H1 (cell line): ENCODE measurements at regions not wholly inside any gene's neighbourhood (a gene's known extent, or its start where the extent isn't known, plus 50 kb on each side); places are given as distances from the start of the nearest gene placed in this dataset.

Source experiments
- CTCF ChIA-PET: fragments of 300-600 bp; sonication (Branson Sonifier 250); formaldehyde crosslinking; loops from one replicate; lab custom pipeline; 2021; ENCODE audit not compliant: partially characterized antibody; lab: Charles Lee
- POLR2A ChIA-PET: fragments of 300-600 bp; sonication (Branson Sonifier 250); formaldehyde crosslinking; loops from one replicate; lab custom pipeline; 2021; ENCODE audit warnings: inconsistent platforms; ENCODE audit not compliant: partially characterized antibody; lab: Charles Lee
- DNase-seq, 2 experiments: peaks; one replicate each; pipeline versions ENCODE4 v3.0.0 to v3.0.0-alpha.2; 2010 to 2022; ENCODE audit warnings: low spot score in 2 of 2, low read depth in 1 of 2, mixed read lengths in 1 of 2
- FAIRE-seq: peaks from 2 replicates; lab custom pipeline; 2011; peaks lifted over from hg19 to GRCh38; lab: Jason Lieb, UNC
- H2AFZ ChIP-seq: 2 replicates; pipeline ENCODE4 v1.8.1; 2012; ENCODE audit warnings: low read length, inconsistent platforms
- H2AK5ac ChIP-seq: 2 replicates; pipeline ENCODE4 v1.6.1; 2013; ENCODE audit warnings: low read depth, low read length
- H2BK120ac ChIP-seq: replicated peaks from 2 replicates; pipeline ENCODE3; 2013; ENCODE audit warnings: low read depth, low read length, inconsistent platforms
- H2BK12ac ChIP-seq: 2 replicates; pipeline ENCODE4 v1.6.1; 2013; ENCODE audit warnings: low read depth, low read length
- H2BK15ac ChIP-seq: 2 replicates; pipeline ENCODE4 v1.6.1; 2013; ENCODE audit warnings: low read length
- H2BK20ac ChIP-seq: 2 replicates; pipeline ENCODE4 v1.6.1; 2013; ENCODE audit warnings: low read length
- H2BK5ac ChIP-seq: 2 replicates; pipeline ENCODE4 v1.6.1; 2013; ENCODE audit warnings: low read depth, low read length
- H3K14ac ChIP-seq: 2 replicates; pipeline ENCODE4 v1.6.1; 2013; ENCODE audit warnings: inconsistent platforms; ENCODE audit not compliant: insufficient read length
- H3K18ac ChIP-seq: 2 replicates; pipeline ENCODE4 v1.6.1; 2013; ENCODE audit warnings: low read length; ENCODE audit errors: extremely low read depth
- H3K23ac ChIP-seq: 2 replicates; pipeline ENCODE4 v1.6.1; 2013; ENCODE audit warnings: inconsistent platforms; ENCODE audit not compliant: insufficient read length
- H3K23me2 ChIP-seq: 2 replicates; pipeline ENCODE4 v1.6.1; 2013; ENCODE audit warnings: low read depth, low read length
- H3K27ac ChIP-seq: 2 replicates; pipeline ENCODE4 v1.6.1; 2011; ENCODE audit warnings: low read depth, low read length, inconsistent platforms
- H3K27me3 ChIP-seq, 4 experiments: replicated peaks in 1 of 4; 1 replicate in 1 of 4; 2 replicates in 3 of 4; pipeline versions ENCODE4 v1.6.1 to v1.8.1; 2011 to 2013; ENCODE audit warnings: low read length in 3 of 4, mild to moderate bottlenecking in 3 of 4, inconsistent platforms in 2 of 4, mixed read lengths in 2 of 4, moderate library complexity in 1 of 4; ENCODE audit not compliant: control insufficient read depth in 3 of 4, insufficient read depth in 3 of 4; ENCODE audit errors: extremely low read depth in 1 of 4
- H3K36me3 ChIP-seq, 4 experiments: 2 replicates each; pipeline versions ENCODE4 v1.6.1 to v1.8.1; 2011 to 2013; ENCODE audit warnings: mild to moderate bottlenecking in 4 of 4, low read length in 3 of 4, moderate library complexity in 2 of 4, control low read depth in 1 of 4, inconsistent platforms in 1 of 4; ENCODE audit not compliant: insufficient read depth in 4 of 4, control insufficient read depth in 2 of 4
- H3K4ac ChIP-seq: replicated peaks from 2 replicates; pipeline ENCODE3; 2013; ENCODE audit warnings: low read length, low read depth, mixed read lengths, inconsistent platforms; ENCODE audit not compliant: insufficient read length
- H3K4me1 ChIP-seq, 4 experiments: replicated peaks in 1 of 4; 1 replicate in 1 of 4; 2 replicates in 3 of 4; pipeline versions ENCODE4 v1.6.1 to v1.8.1; 2011 to 2013; ENCODE audit warnings: low read length in 3 of 4, inconsistent platforms in 2 of 4, mixed read lengths in 1 of 4; ENCODE audit not compliant: insufficient read depth in 4 of 4, control insufficient read depth in 3 of 4
- H3K4me2 ChIP-seq, 2 experiments: 2 replicates each; pipeline versions ENCODE4 v1.6.1 to v1.8.1; 2011 to 2013; ENCODE audit warnings: low read depth in 2 of 2, low read length in 2 of 2, control low read depth in 1 of 2, inconsistent platforms in 1 of 2, mild to moderate bottlenecking in 1 of 2; ENCODE audit not compliant: insufficient read depth in 1 of 2
- H3K4me3 ChIP-seq, 4 experiments: fragments of 200-600, 300-600 bp in 1 of 4; sonication (generic), shearing (Covaris generic), sonication (Bioruptor Twin) in 1 of 4; 2 replicates each; pipeline versions ENCODE4 v1.5.1 to v1.8.1; 2011 to 2016; ENCODE audit warnings: low read length in 4 of 4, low read depth in 3 of 4, control low read depth in 2 of 4, inconsistent platforms in 2 of 4, mild to moderate bottlenecking in 2 of 4, mixed read lengths in 1 of 4, moderate library complexity in 1 of 4; ENCODE audit not compliant: insufficient read depth in 2 of 4; ENCODE audit errors: extremely low read depth in 1 of 4
- H3K56ac ChIP-seq: replicated peaks from 2 replicates; pipeline ENCODE3; 2013; ENCODE audit warnings: low read depth, mild to moderate bottlenecking, mixed read lengths, low read length, inconsistent platforms; ENCODE audit not compliant: insufficient read length
- H3K79me1 ChIP-seq: 2 replicates; pipeline ENCODE4 v1.6.1; 2013; ENCODE audit warnings: low read depth, low read length, control low read depth
- H3K79me2 ChIP-seq, 2 experiments: 2 replicates each; pipeline versions ENCODE4 v1.6.1 to v1.8.1; 2012 to 2013; ENCODE audit warnings: low read length in 2 of 2, mild to moderate bottlenecking in 2 of 2, inconsistent platforms in 1 of 2; ENCODE audit not compliant: insufficient read depth in 2 of 2, control insufficient read depth in 1 of 2
- H3K9ac ChIP-seq, 4 experiments: replicated peaks in 1 of 4; 1 replicate in 1 of 4; 2 replicates in 3 of 4; pipeline versions ENCODE4 v1.6.1 to v1.8.1; 2011 to 2013; ENCODE audit warnings: low read depth in 3 of 4, low read length in 3 of 4, control low read depth in 2 of 4, mild to moderate bottlenecking in 2 of 4, moderate library complexity in 2 of 4, inconsistent platforms in 1 of 4; ENCODE audit errors: extremely low read depth in 1 of 4
- H3K9me3 ChIP-seq, 2 experiments: 2 replicates each; pipeline versions ENCODE4 v1.6.1 to v1.8.1; 2012 to 2013; ENCODE audit warnings: mild to moderate bottlenecking in 2 of 2, moderate library complexity in 2 of 2, control low read depth in 1 of 2, inconsistent platforms in 1 of 2, low read depth in 1 of 2, low read length in 1 of 2, mixed read lengths in 1 of 2; ENCODE audit not compliant: insufficient read depth in 2 of 2
- H4K20me1 ChIP-seq, 2 experiments: replicated peaks in 1 of 2; 2 replicates each; pipeline versions ENCODE3 to v1.8.1; 2011 to 2013; ENCODE audit warnings: inconsistent platforms in 2 of 2, low read length in 2 of 2, mild to moderate bottlenecking in 1 of 2; ENCODE audit not compliant: insufficient read depth in 2 of 2, control insufficient read depth in 1 of 2
- H4K5ac ChIP-seq: 2 replicates; pipeline ENCODE4 v1.6.1; 2013; ENCODE audit warnings: low read length, low read depth, mixed read lengths, inconsistent platforms; ENCODE audit not compliant: insufficient read length
- H4K8ac ChIP-seq: 2 replicates; pipeline ENCODE4 v1.8.0; 2013; ENCODE audit warnings: mild to moderate bottlenecking, moderate library complexity, low read length, inconsistent platforms; ENCODE audit not compliant: insufficient read depth; ENCODE audit errors: extremely low read depth
- H4K91ac ChIP-seq: replicated peaks from 2 replicates; pipeline ENCODE3; 2013; ENCODE audit warnings: low read length, mixed read lengths, inconsistent platforms; ENCODE audit not compliant: insufficient read length
- HDAC2 ChIP-seq, 2 experiments: fragments of 300-600 bp in 1 of 2; sonication (generic) in 1 of 2; IDR thresholded peaks; 2 replicates each; pipeline ENCODE4 v1.6.1; 2011 to 2012; ENCODE audit warnings: low read depth in 2 of 2, low read length in 2 of 2, mild to moderate bottlenecking in 2 of 2, moderate library complexity in 2 of 2, borderline replicate concordance in 1 of 2, inconsistent platforms in 1 of 2
- POLR2A ChIP-seq, 2 experiments: IDR thresholded peaks; 1 replicate in 1 of 2; 2 replicates in 1 of 2; pipeline ENCODE4 v1.6.1; 2011; ENCODE audit warnings: low read depth in 2 of 2, low read length in 2 of 2, mild to moderate bottlenecking in 2 of 2; ENCODE audit errors: control extremely low read depth in 1 of 2
- TAF7 ChIP-seq: optimal IDR thresholded peaks from 2 replicates; pipeline ENCODE3; 2011; ENCODE audit warnings: low read depth, mild to moderate bottlenecking, inconsistent platforms, low read length, moderate library complexity, borderline replicate concordance
- WGBS, 2 experiments: shearing (Covaris generic) in 1 of 2; methylation state at CpG; one replicate each; pipeline versions ENCODE4 v1.1.6 to v1.1.7; 2013 to 2015; ENCODE audit warnings: low lambda C conversion rate in 2 of 2, mixed read lengths in 2 of 2, inconsistent platforms in 1 of 2, low coverage in 1 of 2, missing lambda C conversion rate in 1 of 2; ENCODE audit not compliant: insufficient replicate concordance in 2 of 2, insufficient coverage in 1 of 2, insufficient read length in 1 of 2; ENCODE audit errors: extremely low coverage in 1 of 2, missing lambda C conversion rate in 1 of 2; 5-methylcytosine and 5-hydroxymethylcytosine counted together
- TF ChIP-seq, protein P1 (sequence below): IDR thresholded peaks from 2 replicates; pipeline ENCODE4 v1.6.1; 2012; ENCODE audit warnings: low read length, inconsistent platforms

DNA sequence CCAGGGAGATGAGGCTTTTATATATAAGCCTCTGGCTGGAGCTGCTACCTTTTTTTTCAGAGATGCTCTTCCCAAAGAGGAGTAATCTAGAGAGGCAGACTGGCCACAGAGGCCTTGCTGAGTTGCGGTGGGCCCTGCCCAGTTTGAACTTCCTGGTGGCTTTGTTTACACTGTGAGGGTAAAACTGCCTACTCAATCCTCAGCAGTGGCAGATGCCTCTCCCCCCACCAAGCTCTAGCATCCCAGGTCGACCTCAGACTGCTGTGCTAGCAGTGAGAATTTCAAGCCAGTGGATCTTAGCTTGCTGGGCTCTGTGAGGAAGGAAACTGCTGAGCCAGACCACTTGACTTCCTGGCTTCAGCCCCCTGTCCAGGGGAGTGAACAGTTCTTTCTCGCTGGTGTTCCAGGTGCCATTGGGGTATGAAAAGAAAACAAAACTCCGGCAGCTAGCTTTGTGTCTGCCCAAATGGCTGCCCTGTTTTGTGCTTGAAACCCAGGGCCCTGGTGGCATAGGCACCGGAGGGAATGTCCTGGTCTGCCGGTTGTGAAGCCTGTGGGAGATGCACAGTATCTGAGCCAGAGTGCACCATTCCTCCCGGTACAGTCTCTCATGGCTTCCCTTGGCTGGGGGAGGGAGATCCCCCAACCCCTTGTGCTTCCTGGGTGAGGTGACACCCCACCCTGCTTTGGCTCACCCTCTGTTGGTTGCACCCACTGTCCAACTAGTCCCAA, 219.5 kb upstream of the IZUMO3 start:
- ChIA-PET POLR2A (no interaction called here), CTCF (no interaction called here)
- H3K18ac ChIP-seq, result no peak overlapping the region

More for the DNA sequence above, 219.5 kb upstream of the IZUMO3 start:
- H4K91ac ChIP-seq, result no peak overlapping the region
- H3K27ac ChIP-seq, result no peak overlapping the region
- H3K36me3 ChIP-seq, result no peaks in the 10 kb centered on the region
- no peak overlapping the region for H2BK5ac ChIP-seq
- H3K79me1 ChIP-seq, result no peaks in the 10 kb centered on the region
- no peak overlapping the region for H3K14ac ChIP-seq
- H2AFZ ChIP-seq, result no peak overlapping the region; the same call in 1 of the 2 replicates
- H3K4me3 ChIP-seq, result no peak overlapping the region
- no peak overlapping the region for H3K56ac ChIP-seq
- no peak for DNase-seq
- H3K23me2 ChIP-seq, result no peaks in the 10 kb centered on the region
- H2BK20ac ChIP-seq, result no peak overlapping the region
- no peaks in the 10 kb centered on the region for H3K9me3 ChIP-seq
- no peak overlapping the region for H3K4me2 ChIP-seq
- H4K8ac ChIP-seq, result no peak overlapping the region
- no peak for TF ChIP-seq TAF7
- TF ChIP-seq, protein P1, sequence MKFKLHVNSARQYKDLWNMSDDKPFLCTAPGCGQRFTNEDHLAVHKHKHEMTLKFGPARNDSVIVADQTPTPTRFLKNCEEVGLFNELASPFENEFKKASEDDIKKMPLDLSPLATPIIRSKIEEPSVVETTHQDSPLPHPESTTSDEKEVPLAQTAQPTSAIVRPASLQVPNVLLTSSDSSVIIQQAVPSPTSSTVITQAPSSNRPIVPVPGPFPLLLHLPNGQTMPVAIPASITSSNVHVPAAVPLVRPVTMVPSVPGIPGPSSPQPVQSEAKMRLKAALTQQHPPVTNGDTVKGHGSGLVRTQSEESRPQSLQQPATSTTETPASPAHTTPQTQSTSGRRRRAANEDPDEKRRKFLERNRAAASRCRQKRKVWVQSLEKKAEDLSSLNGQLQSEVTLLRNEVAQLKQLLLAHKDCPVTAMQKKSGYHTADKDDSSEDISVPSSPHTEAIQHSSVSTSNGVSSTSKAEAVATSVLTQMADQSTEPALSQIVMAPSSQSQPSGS, result no peak
- no peak for TF ChIP-seq HDAC2 (IDR thresholded peaks at IDR 0.05; ENCODE audit: borderline replicate concordance in 1 of 2, low read depth in 2 of 2, low read length in 2 of 2)
- TF ChIP-seq POLR2A (IDR thresholded peaks at IDR 0.05; ENCODE audit: control extremely low read depth in 1 of 2, low read depth in 2 of 2, low read length in 2 of 2), result no peak
- H3K4ac ChIP-seq, result no peak overlapping the region
- H4K20me1 ChIP-seq, result no peaks in the 10 kb centered on the region
- no peaks in the 10 kb centered on the region for H3K4me1 ChIP-seq
- no peak overlapping the region for H2BK120ac ChIP-seq
- H4K5ac ChIP-seq, result no peak overlapping the region
- no peaks in the 10 kb centered on the region for H3K27me3 ChIP-seq
- H3K79me2 ChIP-seq, result no peaks in the 10 kb centered on the region
- H2BK12ac ChIP-seq, result no peak overlapping the region
- FAIRE-seq, result no peak
- H2BK15ac ChIP-seq, result no peak overlapping the region
- H3K23ac ChIP-seq, result no peak overlapping the region
- 80% methylated on average over 7 of the region's 7 CpGs; no CpG with 5 or more reads in 1 of the 2 experiments for WGBS, 2 experiments
- no peak overlapping the region for H3K9ac ChIP-seq
- H2AK5ac ChIP-seq, result no peak overlapping the region
